DND-41 (cell line): ENCODE measurements at regions not wholly inside any gene's neighbourhood (a gene's known extent, or its start where the extent isn't known, plus 50 kb on each side); places are given as distances from the start of the nearest gene placed in this dataset.

Experiments
- ATAC-seq: fragments of 200-7000 bp; cut with Tn5 transposase; 3 replicates; pipeline ENCODE4 v1.9.1; 2021; ENCODE audit warnings: low read depth; ENCODE audit not compliant: insufficient read depth
- DNase-seq: peaks from one replicate; pipeline ENCODE4 v3.0.0-alpha.2; 2020
- H2AFZ ChIP-seq: 2 replicates; pipeline ENCODE4 v1.6.0; 2012; ENCODE audit warnings: low read depth, low read length
- H3K27ac ChIP-seq: 2 replicates; pipeline ENCODE4 v1.5.1; 2012; ENCODE audit warnings: low read length, inconsistent platforms
- H3K27me3 ChIP-seq: fragments of 200-600 bp; sonication (generic); 2 replicates; pipeline ENCODE4 v1.6.0; 2012; ENCODE audit warnings: low read length, mild to moderate bottlenecking, inconsistent platforms; ENCODE audit not compliant: insufficient read depth, poor library complexity
- H3K36me3 ChIP-seq: 2 replicates; pipeline ENCODE4 v1.5.1; 2012; ENCODE audit warnings: low read length, inconsistent platforms; ENCODE audit not compliant: insufficient read depth
- H3K4me1 ChIP-seq: 2 replicates; pipeline ENCODE4 v1.5.1; 2012; ENCODE audit warnings: mild to moderate bottlenecking, low read length; ENCODE audit not compliant: insufficient read depth
- H3K4me2 ChIP-seq: 2 replicates; pipeline ENCODE4 v1.6.0; 2012; ENCODE audit warnings: mild to moderate bottlenecking, moderate library complexity, low read length, inconsistent platforms; ENCODE audit not compliant: insufficient read depth
- H3K4me3 ChIP-seq, 2 experiments: fragments of 200-600 bp in 1 of 2; shearing (Covaris generic) in 1 of 2; 2 replicates each; pipeline ENCODE4 v1.5.1; 2012 to 2016; ENCODE audit warnings: inconsistent platforms in 2 of 2, low read length in 2 of 2, mild to moderate bottlenecking in 2 of 2, low read depth in 1 of 2, moderate library complexity in 1 of 2
- H3K79me2 ChIP-seq: 2 replicates; pipeline ENCODE4 v1.6.0; 2012; ENCODE audit warnings: low read length, inconsistent platforms; ENCODE audit not compliant: insufficient read depth
- H3K9ac ChIP-seq: 2 replicates; pipeline ENCODE4 v1.6.0; 2012; ENCODE audit warnings: low read depth, mild to moderate bottlenecking, inconsistent platforms, low read length, moderate library complexity
- H3K9me3 ChIP-seq: 2 replicates; pipeline ENCODE4 v1.5.1; 2012; ENCODE audit warnings: low read length, moderate library complexity, mild to moderate bottlenecking, inconsistent platforms; ENCODE audit not compliant: insufficient read depth, severe bottlenecking
- H4K20me1 ChIP-seq: 2 replicates; pipeline ENCODE4 v1.6.0; 2012; ENCODE audit warnings: low read length; ENCODE audit not compliant: insufficient read depth
- CTCF ChIP-seq: IDR thresholded peaks from 2 replicates; pipeline ENCODE4 v1.5.1; 2012; ENCODE audit warnings: borderline replicate concordance, low read length, moderate library complexity, mild to moderate bottlenecking; ENCODE audit not compliant: poor library complexity, severe bottlenecking; ENCODE audit errors: extremely low read depth
- EZH2 ChIP-seq: IDR thresholded peaks from 3 replicates; pipeline ENCODE4 v1.6.1; 2012; ENCODE audit warnings: borderline replicate concordance, low read depth, mild to moderate bottlenecking, moderate library complexity, low read length, inconsistent platforms; ENCODE audit not compliant: severe bottlenecking

GRCh38 chr4:41431276-41431675 lies 106.7 kb upstream of the LIMCH1 start:
- Histone ChIP-seq H3K4me3 (no peak overlapping the region), H3K36me3 (no peaks in the 10 kb centered on the region), H4K20me1 (no peaks in the 10 kb centered on the region), H3K4me2 (no peak overlapping the region), H3K4me1 (no peaks in the 10 kb centered on the region), H3K27me3 (peaks cover 5% of the 10 kb centered on the region), H3K27ac (no peak overlapping the region), H3K79me2 (no peaks in the 10 kb centered on the region), H2AFZ (no peak overlapping the region), H3K9ac (no peak overlapping the region), H3K9me3 (no peaks in the 10 kb centered on the region)
- TF ChIP-seq EZH2 (no peak), CTCF (no peak)
- no peak for DNase-seq
- no peak for ATAC-seq

- Histone ChIP-seq H3K4me2 (no peak overlapping the region), H4K20me1 (no peaks in the 10 kb centered on the region), H3K27ac (no peak overlapping the region)
Measured at GRCh38 chr4:41432219-41432618, 105.7 kb upstream of the LIMCH1 start.

GRCh38 chr4:41432881-41433280 lies 105.1 kb upstream of the LIMCH1 start:
- no peak overlapping the region for H3K9ac ChIP-seq
- no peak for DNase-seq
- H3K4me3 ChIP-seq, result no peak overlapping the region
- TF ChIP-seq EZH2 (no peak), CTCF (no peak)
- no peak for ATAC-seq
- no peaks in the 10 kb centered on the region for H3K79me2 ChIP-seq
- no peak overlapping the region for H2AFZ ChIP-seq
- no peak overlapping the region for H3K4me2 ChIP-seq
- no peaks in the 10 kb centered on the region for H3K4me1 ChIP-seq
- H3K27ac ChIP-seq, result no peak overlapping the region
- H3K9me3 ChIP-seq, result no peaks in the 10 kb centered on the region
- H3K36me3 ChIP-seq, result no peaks in the 10 kb centered on the region
- H3K27me3 ChIP-seq, result peaks cover 5% of the 10 kb centered on the region
- H4K20me1 ChIP-seq, result no peaks in the 10 kb centered on the region

More at GRCh38 chr4:41432219-41432618, 105.7 kb upstream of the LIMCH1 start:
- H3K4me1 ChIP-seq, result no peaks in the 10 kb centered on the region
- H3K9me3 ChIP-seq, result no peaks in the 10 kb centered on the region
- no peak for TF ChIP-seq EZH2
- TF ChIP-seq CTCF, result no peak
- H3K79me2 ChIP-seq, result no peaks in the 10 kb centered on the region
- no peak overlapping the region for H2AFZ ChIP-seq
- H3K9ac ChIP-seq, result no peak overlapping the region
- peaks cover 5% of the 10 kb centered on the region for H3K27me3 ChIP-seq
- no peak overlapping the region for H3K4me3 ChIP-seq
- no peak for ATAC-seq
- DNase-seq, result no peak
- no peaks in the 10 kb centered on the region for H3K36me3 ChIP-seq

- ATAC-seq (no peak), DNase-seq (no peak)
- no peaks in the 10 kb centered on the region for H3K9me3 ChIP-seq
- H3K4me1 ChIP-seq, result no peaks in the 10 kb centered on the region
- H3K4me2 ChIP-seq, result no peak overlapping the region
- H3K27ac ChIP-seq, result no peak overlapping the region
- H2AFZ ChIP-seq, result no peak overlapping the region
- peaks cover 5% of the 10 kb centered on the region for H3K27me3 ChIP-seq
- H3K79me2 ChIP-seq, result no peaks in the 10 kb centered on the region
- no peak for TF ChIP-seq EZH2
- no peak for TF ChIP-seq CTCF
- no peaks in the 10 kb centered on the region for H4K20me1 ChIP-seq
- no peaks in the 10 kb centered on the region for H3K36me3 ChIP-seq
- H3K4me3 ChIP-seq, result no peak overlapping the region
- no peak overlapping the region for H3K9ac ChIP-seq
Measured at GRCh38 chr4:41433361-41433760, 104.6 kb upstream of the LIMCH1 start.
